Ishikawa (cell line): ENCODE measurements at regions not wholly inside any gene's neighbourhood (a gene's known extent, or its start where the extent isn't known, plus 50 kb on each side); places are given as distances from the start of the nearest gene placed in this dataset.

Experiments used
- CEBPB ChIP-seq: IDR thresholded peaks from 2 replicates; pipeline ENCODE4 v1.6.1; 2012
- EGR1 ChIP-seq: IDR thresholded peaks from 2 replicates; pipeline ENCODE4 v1.6.1; 2012
- EP300 ChIP-seq: IDR thresholded peaks from 2 replicates; pipeline ENCODE4 v1.6.1; 2012; ENCODE audit warnings: borderline replicate concordance
- REST ChIP-seq: IDR thresholded peaks from 2 replicates; pipeline ENCODE4 v1.6.1; 2012; ENCODE audit warnings: low read depth, mild to moderate bottlenecking
- TAF1 ChIP-seq: IDR thresholded peaks from 2 replicates; pipeline ENCODE4 v1.6.1; 2012; ENCODE audit warnings: low read depth, mild to moderate bottlenecking
- TEAD4 ChIP-seq: IDR thresholded peaks from 2 replicates; pipeline ENCODE4 v1.6.1; 2012
- USF1 ChIP-seq: IDR thresholded peaks from 2 replicates; pipeline ENCODE4 v1.6.1; 2012
- YY1 ChIP-seq: IDR thresholded peaks from 2 replicates; pipeline ENCODE4 v1.6.1; 2012; ENCODE audit warnings: low read depth
- TF ChIP-seq, protein P1 (sequence below): IDR thresholded peaks from 2 replicates; pipeline ENCODE4 v1.6.1; 2012

DNA sequence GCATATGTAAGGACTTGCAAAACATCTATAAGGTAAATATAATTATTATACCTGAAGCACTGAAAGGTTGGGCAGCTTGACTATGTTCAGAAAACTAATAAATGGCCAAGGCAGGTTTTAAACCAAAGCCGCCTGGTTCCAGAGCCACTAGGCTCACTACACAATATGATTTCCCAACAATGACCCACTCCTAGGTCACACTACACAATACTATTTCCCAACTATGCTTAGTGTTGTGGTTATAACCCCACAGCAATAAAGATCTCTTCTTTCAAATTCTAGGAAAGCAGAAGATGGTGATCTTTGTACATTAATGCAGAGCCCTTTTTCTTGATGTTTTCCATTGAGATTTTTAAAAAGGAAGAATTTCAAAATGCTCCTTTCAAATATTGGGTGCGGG lies 180.4 kb downstream of the CYRIA start:
- TF ChIP-seq EP300 (no peak), REST (no peak), TAF1 (no peak), EGR1 (no peak), CEBPB (no peak), TEAD4 (no peak), YY1 (no peak), USF1 (no peak)
- TF ChIP-seq, protein P1, sequence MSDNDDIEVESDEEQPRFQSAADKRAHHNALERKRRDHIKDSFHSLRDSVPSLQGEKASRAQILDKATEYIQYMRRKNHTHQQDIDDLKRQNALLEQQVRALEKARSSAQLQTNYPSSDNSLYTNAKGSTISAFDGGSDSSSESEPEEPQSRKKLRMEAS = no peak
